BLaER1 treated with 17β-estradiol and CSF1 and Interleukin-3, amounts not matched to agents 10 nM and 100 nM (cell line): ENCODE measurements at regions not wholly inside any gene's neighbourhood (a gene's known extent, or its start where the extent isn't known, plus 50 kb on each side); places are given as distances from the start of the nearest gene placed in this dataset.

ENCODE experiments used
- H3K27ac ChIP-seq, 11 experiments: shearing (Covaris generic); formaldehyde crosslinking; 2 replicates each; pipeline ENCODE4 v1.8.1; 2022
- H3K27me3 ChIP-seq, 11 experiments: shearing (Covaris generic); formaldehyde crosslinking; 2 replicates each; pipeline ENCODE4 v1.8.1; 2022
- H3K36me3 ChIP-seq, 11 experiments: shearing (Covaris generic); formaldehyde crosslinking; 2 replicates each; pipeline ENCODE4 v1.8.1; 2022
- H3K4me1 ChIP-seq, 10 experiments: shearing (Covaris generic); formaldehyde crosslinking; 2 replicates each; pipeline ENCODE4 v1.8.1; 2022
- H3K4me2 ChIP-seq, 11 experiments: shearing (Covaris generic); formaldehyde crosslinking; 2 replicates each; pipeline ENCODE4 v1.8.1; 2022
- H3K4me3 ChIP-seq, 10 experiments: shearing (Covaris generic); formaldehyde crosslinking; 2 replicates each; pipeline ENCODE4 v1.8.1; 2022
- H3K9ac ChIP-seq, 11 experiments: shearing (Covaris generic); formaldehyde crosslinking; 2 replicates each; pipeline ENCODE4 v1.8.1; 2022
- H3K9me3 ChIP-seq, 11 experiments: shearing (Covaris generic); formaldehyde crosslinking; replicated peaks in 1 of 11; 2 replicates each; pipeline ENCODE4 v1.8.1; 2022
- H4K20me1 ChIP-seq, 11 experiments: shearing (Covaris generic); formaldehyde crosslinking; 2 replicates each; pipeline ENCODE4 v1.8.1; 2022
- Cebpa-rat ChIP-seq, 11 experiments: shearing (Covaris generic); IDR thresholded peaks; 2 replicates each; pipeline ENCODE4 v1.8.1; 2022

DNA sequence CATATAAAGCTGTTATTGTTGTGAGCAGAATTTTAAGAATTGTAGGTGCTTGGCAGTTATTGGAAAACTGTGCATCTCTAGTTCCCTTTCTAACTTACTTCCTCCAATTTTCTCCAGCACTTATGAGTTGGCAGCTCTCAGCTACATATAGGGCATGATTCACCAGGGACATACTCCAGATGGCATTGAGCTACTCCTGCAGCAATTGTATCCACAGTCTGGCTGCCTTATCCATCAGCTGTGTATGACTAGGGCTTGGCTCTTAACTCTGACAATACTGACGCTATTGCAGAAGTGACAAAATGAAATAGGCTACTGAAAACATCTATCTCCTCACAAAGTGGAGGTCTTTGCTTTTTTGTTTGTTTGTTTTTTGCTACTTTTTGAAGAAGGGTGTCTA, 276.7 kb downstream of the POU4F1 start:
- no peaks in the 10 kb centered on the region for H3K4me1 ChIP-seq
- no peak overlapping the region for H3K4me3 ChIP-seq
- no peak overlapping the region for H3K9ac ChIP-seq
- TF ChIP-seq Cebpa-rat (IDR thresholded peaks at IDR 0.05): no peak
- H3K27me3 ChIP-seq: no peaks in the 10 kb centered on the region; a peak in 1 of 22 replicates
- H3K36me3 ChIP-seq: no peaks in the 10 kb centered on the region
- no peak overlapping the region for H3K4me2 ChIP-seq
- H3K27ac ChIP-seq: no peak overlapping the region
- H4K20me1 ChIP-seq: no peaks in the 10 kb centered on the region
- no peaks in the 10 kb centered on the region for H3K9me3 ChIP-seq

DNA sequence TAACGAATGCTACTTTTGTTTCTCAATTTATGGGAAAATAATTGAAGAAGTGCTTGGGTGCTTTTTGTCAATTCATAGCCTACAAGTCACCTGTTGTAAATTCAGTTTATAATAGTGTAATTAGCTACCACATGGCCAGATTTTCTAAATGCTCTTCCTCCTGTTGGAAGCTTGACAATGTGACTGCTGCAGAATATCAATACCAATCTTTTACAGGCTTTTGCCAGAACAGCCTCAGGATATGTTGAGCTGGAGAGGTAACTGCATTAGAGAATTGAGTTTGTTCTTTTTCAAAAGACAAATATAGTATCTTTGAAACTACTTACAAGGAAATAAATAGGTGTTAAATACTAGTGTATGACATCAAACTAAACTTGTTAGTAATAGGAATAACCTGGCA, 277.8 kb downstream of the POU4F1 start:
- Histone ChIP-seq H3K4me3 (no peak overlapping the region), H4K20me1 (no peaks in the 10 kb centered on the region), H3K27me3 (no peaks in the 10 kb centered on the region; a peak in 1 of 22 replicates), H3K4me2 (no peak overlapping the region), H3K9ac (no peak overlapping the region), H3K27ac (no peak overlapping the region), H3K4me1 (no peaks in the 10 kb centered on the region), H3K9me3 (no peaks in the 10 kb centered on the region), H3K36me3 (no peaks in the 10 kb centered on the region)
- no peak for TF ChIP-seq Cebpa-rat (IDR thresholded peaks at IDR 0.05)

DNA sequence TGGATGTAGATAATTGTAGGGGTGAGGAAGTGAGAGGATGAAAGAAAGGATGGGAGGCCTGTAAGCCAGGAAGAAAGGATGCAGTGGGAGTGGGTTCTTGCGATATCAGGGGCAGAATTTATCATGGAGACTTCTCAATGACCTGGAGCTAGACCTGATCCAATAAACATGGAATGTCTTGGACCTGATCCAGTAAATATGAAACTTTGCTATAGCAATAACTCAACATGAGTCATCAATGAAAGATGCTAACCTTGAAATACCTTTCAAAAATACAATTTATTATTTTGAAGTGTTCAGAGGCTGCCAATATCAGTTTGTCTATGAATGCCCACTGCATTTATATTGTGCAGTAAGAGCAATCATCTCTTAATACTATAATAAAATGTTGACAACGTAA, 279.5 kb downstream of the POU4F1 start:
- no peaks in the 10 kb centered on the region; a peak in 1 of 22 replicates for H3K27me3 ChIP-seq
- no peaks in the 10 kb centered on the region for H4K20me1 ChIP-seq
- no peak for TF ChIP-seq Cebpa-rat (IDR thresholded peaks at IDR 0.05)
- no peak overlapping the region for H3K4me2 ChIP-seq
- H3K4me3 ChIP-seq: no peak overlapping the region
- no peaks in the 10 kb centered on the region for H3K4me1 ChIP-seq
- no peaks in the 10 kb centered on the region for H3K36me3 ChIP-seq
- no peak overlapping the region for H3K27ac ChIP-seq
- H3K9me3 ChIP-seq: no peaks in the 10 kb centered on the region
- H3K9ac ChIP-seq: no peak overlapping the region

DNA sequence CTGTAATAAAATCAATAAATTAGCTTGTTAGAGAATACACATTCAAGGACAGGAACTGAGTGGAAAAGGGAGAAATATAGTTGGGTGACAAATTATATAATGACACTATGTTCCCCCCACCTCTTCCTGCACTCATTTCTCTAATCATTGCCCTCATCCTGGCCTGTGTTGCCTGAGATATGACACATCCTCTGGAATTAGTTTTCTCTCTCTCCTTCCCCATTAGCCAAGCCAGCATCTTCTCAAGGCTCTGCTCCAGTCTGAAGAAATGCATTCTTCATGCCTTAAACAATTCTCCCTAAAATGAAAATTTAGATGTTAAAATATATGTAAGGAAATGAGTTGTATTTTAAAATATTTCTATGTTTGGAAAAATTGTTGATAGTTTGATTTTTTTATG, 280.3 kb downstream of the POU4F1 start:
- H3K4me3 ChIP-seq: no peak overlapping the region
- TF ChIP-seq Cebpa-rat (IDR thresholded peaks at IDR 0.05): no peak
- no peaks in the 10 kb centered on the region for H3K36me3 ChIP-seq
- no peak overlapping the region for H3K27ac ChIP-seq
- H4K20me1 ChIP-seq: no peaks in the 10 kb centered on the region
- no peaks in the 10 kb centered on the region for H3K4me1 ChIP-seq
- no peak overlapping the region for H3K4me2 ChIP-seq
- H3K27me3 ChIP-seq: no peaks in the 10 kb centered on the region; a peak in 1 of 22 replicates
- no peaks in the 10 kb centered on the region for H3K9me3 ChIP-seq
- H3K9ac ChIP-seq: no peak overlapping the region

DNA sequence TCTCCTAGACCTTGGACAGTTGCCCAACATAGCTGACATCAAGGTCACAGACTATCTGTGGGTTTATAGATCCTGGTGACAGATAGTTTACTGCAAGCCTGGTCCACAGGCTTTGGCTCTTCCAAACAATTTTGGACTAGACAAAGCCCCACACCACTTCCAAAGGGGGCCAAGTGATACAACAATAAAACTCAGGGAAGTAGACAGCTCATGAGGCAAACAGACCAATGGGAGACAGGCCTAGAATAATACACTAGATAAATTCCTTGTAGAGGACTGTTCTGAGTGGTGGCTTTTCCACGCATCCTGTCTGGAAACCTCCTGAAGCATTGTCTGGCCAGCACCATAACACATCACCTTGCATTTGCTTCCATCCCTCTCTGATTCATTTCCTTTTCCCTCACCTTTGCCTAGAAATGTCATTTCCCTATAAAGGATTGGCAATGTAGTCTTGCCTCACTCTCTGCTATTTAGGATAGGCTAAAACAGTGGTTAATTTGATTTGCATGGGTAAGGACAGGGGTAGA, 284.2 kb downstream of the POU4F1 start:
- no peak overlapping the region for H3K4me2 ChIP-seq
- no peak for TF ChIP-seq Cebpa-rat (IDR thresholded peaks at IDR 0.05)
- H3K9ac ChIP-seq: no peak overlapping the region
- no peaks in the 10 kb centered on the region for H4K20me1 ChIP-seq
- H3K36me3 ChIP-seq: no peaks in the 10 kb centered on the region
- no peak overlapping the region for H3K4me3 ChIP-seq
- H3K9me3 ChIP-seq: no peaks in the 10 kb centered on the region
- H3K27me3 ChIP-seq: no peaks in the 10 kb centered on the region; a peak in 1 of 22 replicates
- no peaks in the 10 kb centered on the region for H3K4me1 ChIP-seq
- no peak overlapping the region for H3K27ac ChIP-seq

DNA sequence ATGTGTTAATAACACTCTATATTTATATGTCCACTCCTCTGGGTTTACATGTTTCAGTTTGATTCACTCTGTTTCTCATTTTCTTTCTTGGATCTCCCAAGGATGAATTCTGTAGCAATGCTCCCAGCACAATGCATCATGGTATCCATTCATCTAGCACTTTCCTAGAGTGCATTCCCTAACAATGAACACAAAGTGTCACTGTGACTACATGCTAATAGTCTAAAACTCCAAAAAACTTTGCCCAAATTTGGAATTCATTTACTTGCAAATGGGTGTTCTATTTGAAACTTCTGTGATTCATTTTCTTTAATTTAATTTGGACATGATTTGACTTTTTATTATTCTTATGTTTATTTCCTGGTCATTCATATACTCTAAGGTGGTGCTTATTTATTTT, 286.3 kb downstream of the POU4F1 start:
- Histone ChIP-seq H3K4me1 (no peaks in the 10 kb centered on the region), H3K4me2 (no peak overlapping the region), H3K27me3 (no peaks in the 10 kb centered on the region; a peak in 1 of 22 replicates), H3K9ac (no peak overlapping the region), H3K36me3 (no peaks in the 10 kb centered on the region), H4K20me1 (no peaks in the 10 kb centered on the region), H3K4me3 (no peak overlapping the region), H3K27ac (no peak overlapping the region), H3K9me3 (no peaks in the 10 kb centered on the region)
- TF ChIP-seq Cebpa-rat (IDR thresholded peaks at IDR 0.05): no peak

DNA sequence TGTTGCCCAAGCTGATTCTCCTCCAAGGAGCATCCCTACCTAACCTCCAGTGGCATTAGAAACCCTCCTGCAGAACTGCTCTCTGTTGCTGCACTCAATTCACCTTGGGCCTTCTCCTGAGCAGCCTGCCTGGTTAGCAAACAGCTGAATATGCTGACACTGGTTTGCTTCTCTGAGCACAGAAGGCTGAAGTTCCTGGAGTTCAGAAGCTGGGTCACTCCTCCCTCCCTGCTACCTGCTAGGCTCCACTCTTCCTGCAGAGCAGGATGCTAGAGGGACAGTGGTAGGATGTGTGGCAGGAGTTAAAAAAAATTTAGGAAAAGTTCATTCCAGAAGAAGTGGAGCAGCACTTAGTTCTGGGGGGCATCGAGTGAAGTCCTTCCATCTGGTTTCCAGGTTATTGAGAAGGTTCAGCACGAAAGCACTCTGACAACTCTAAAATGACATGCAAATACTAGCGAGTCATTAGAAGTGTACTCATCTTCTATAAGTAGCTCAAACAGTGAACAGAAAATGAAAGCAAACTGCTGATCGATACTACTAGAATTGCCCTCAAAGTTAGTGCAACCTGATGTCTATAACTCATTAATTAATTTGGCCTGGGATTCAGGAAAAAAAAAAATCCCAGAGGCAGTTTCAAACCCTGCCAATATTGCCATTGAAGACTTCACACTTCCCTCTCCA, 293.7 kb downstream of the POU4F1 start:
- TF ChIP-seq Cebpa-rat (IDR thresholded peaks at IDR 0.05): no peak
- Histone ChIP-seq H4K20me1 (no peaks in the 10 kb centered on the region), H3K27me3 (no peaks in the 10 kb centered on the region), H3K9ac (no peak overlapping the region), H3K9me3 (no peaks in the 10 kb centered on the region), H3K36me3 (no peaks in the 10 kb centered on the region), H3K4me3 (no peak overlapping the region), H3K4me1 (no peaks in the 10 kb centered on the region), H3K4me2 (no peak overlapping the region), H3K27ac (no peak overlapping the region)

DNA sequence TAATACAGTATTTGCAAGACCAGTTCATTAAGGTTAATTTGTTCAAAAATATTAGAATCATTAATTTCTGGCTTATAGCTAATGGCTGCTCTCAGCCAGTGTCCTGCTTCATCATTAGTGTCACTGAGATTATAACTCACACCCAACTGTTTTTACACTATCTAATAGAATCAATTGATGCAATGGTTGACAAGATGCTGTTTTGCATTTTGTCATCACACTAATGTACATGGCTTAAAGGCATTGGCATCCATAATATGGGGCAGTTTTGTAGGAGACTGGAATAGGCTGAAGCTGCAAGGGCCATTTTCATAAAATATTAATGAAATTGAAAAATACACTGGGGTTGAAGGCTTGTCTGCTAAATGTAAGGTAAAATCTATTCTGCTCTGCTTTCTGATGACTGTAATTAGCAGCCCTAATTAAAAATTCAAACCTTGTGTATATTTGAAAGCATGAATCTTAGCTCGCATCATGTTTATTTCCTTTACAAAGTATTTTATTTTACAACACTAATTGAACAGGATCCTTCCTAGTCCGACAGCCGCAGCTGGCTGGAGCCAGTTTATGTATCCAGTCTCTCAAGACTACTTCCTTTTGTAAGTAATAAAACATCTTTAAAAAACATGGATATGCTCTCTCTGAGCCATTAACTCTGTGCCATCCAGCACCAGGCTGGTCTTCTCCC, 296.7 kb downstream of the POU4F1 start:
- no peak overlapping the region for H3K4me2 ChIP-seq

DNA sequence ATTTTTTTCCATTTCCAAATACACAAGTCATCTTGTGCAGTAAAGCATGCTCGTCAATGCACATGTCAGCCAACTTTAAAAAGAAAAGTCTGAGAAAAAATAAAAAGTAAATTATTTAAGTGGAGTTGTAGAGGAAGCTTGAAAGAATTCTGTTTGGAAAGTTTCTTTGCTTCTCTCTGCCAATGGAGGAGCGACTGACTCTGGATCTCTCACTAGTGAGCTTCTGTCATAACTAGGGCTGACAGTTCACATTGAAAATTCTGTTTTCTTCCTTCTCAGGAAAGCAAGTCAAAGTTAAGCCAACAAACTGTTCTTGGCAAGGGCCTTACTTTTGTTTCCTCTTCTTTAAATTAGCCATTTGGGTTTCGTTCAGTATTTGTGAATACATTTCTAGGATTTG, 298.2 kb downstream of the POU4F1 start:
- H4K20me1 ChIP-seq: no peaks in the 10 kb centered on the region
- H3K4me3 ChIP-seq: no peak overlapping the region
- no peak overlapping the region for H3K4me2 ChIP-seq
- H3K27me3 ChIP-seq: no peaks in the 10 kb centered on the region
- H3K27ac ChIP-seq: no peak overlapping the region
- TF ChIP-seq Cebpa-rat (IDR thresholded peaks at IDR 0.05): no peak
- H3K36me3 ChIP-seq: no peaks in the 10 kb centered on the region
- H3K4me1 ChIP-seq: no peaks in the 10 kb centered on the region
- no peak overlapping the region for H3K9ac ChIP-seq
- no peaks in the 10 kb centered on the region for H3K9me3 ChIP-seq

More for the DNA sequence above, 296.7 kb downstream of the POU4F1 start:
- no peaks in the 10 kb centered on the region for H3K27me3 ChIP-seq
- no peak overlapping the region for H3K4me3 ChIP-seq
- H3K4me1 ChIP-seq: no peaks in the 10 kb centered on the region
- H3K36me3 ChIP-seq: no peaks in the 10 kb centered on the region
- no peaks in the 10 kb centered on the region for H3K9me3 ChIP-seq
- H3K27ac ChIP-seq: no peak overlapping the region
- no peak for TF ChIP-seq Cebpa-rat (IDR thresholded peaks at IDR 0.05)
- no peaks in the 10 kb centered on the region for H4K20me1 ChIP-seq
- no peak overlapping the region for H3K9ac ChIP-seq
